GM23248 (cell line): ENCODE measurements at regions not wholly inside any gene's neighbourhood (a gene's known extent, or its start where the extent isn't known, plus 50 kb on each side); places are given as distances from the start of the nearest gene placed in this dataset.
A peak's percentile ranks its signal among the peaks of the same experiment; 100 is the strongest.

ENCODE experiments used
- DNase-seq: peaks from one replicate; pipeline ENCODE4 v3.0.0-alpha.2; 2015
- H2AFZ ChIP-seq: fragments of 200-600 bp; sonication (generic); 2 replicates; pipeline ENCODE4 v1.6.1; 2016; ENCODE audit warnings: antibody characterized with exemption
- H3F3A ChIP-seq: fragments of 200-600 bp; sonication (generic); 2 replicates; pipeline ENCODE4 v1.6.1; 2016; ENCODE audit warnings: mild to moderate bottlenecking, antibody characterized with exemption, mixed run types; ENCODE audit not compliant: insufficient read depth
- H3K27ac ChIP-seq: fragments of 200-600 bp; sonication (generic); 2 replicates; pipeline ENCODE4 v1.5.1; 2016; ENCODE audit warnings: mild to moderate bottlenecking
- H3K27me3 ChIP-seq: fragments of 200-600 bp; sonication (generic); replicated peaks from 2 replicates; pipeline ENCODE4 v1.6.1; 2016; ENCODE audit warnings: mild to moderate bottlenecking; ENCODE audit not compliant: insufficient read depth
- H3K36me3 ChIP-seq: fragments of 200-600 bp; sonication (generic); 2 replicates; pipeline ENCODE4 v1.6.1; 2016; ENCODE audit warnings: low read depth, mild to moderate bottlenecking
- H3K4me1 ChIP-seq: fragments of 200-600 bp; sonication (generic); 2 replicates; pipeline ENCODE4 v1.6.1; 2016; ENCODE audit warnings: mild to moderate bottlenecking; ENCODE audit not compliant: insufficient read depth
- H3K4me2 ChIP-seq: fragments of 200-600 bp; sonication (generic); one replicate; pipeline ENCODE4 v1.6.1; 2016; ENCODE audit warnings: mild to moderate bottlenecking; ENCODE audit not compliant: unreplicated experiment
- H3K4me3 ChIP-seq: fragments of 200-600 bp; sonication (generic); 2 replicates; pipeline ENCODE4 v1.5.1; 2016; ENCODE audit warnings: mild to moderate bottlenecking
- H3K79me2 ChIP-seq: fragments of 200-600 bp; sonication (generic); 2 replicates; pipeline ENCODE4 v1.6.1; 2016; ENCODE audit warnings: mild to moderate bottlenecking; ENCODE audit not compliant: insufficient read depth
- H3K9ac ChIP-seq: fragments of 200-600 bp; sonication (generic); 2 replicates; pipeline ENCODE4 v1.6.1; 2016; ENCODE audit warnings: mild to moderate bottlenecking
- H3K9me2 ChIP-seq: fragments of 200-600 bp; sonication (generic); 2 replicates; pipeline ENCODE4 v1.6.1; 2016; ENCODE audit warnings: mixed run types, mild to moderate bottlenecking, moderate library complexity; ENCODE audit not compliant: insufficient read depth
- H3K9me3 ChIP-seq: fragments of 200-600 bp; sonication (generic); one replicate; pipeline ENCODE4 v1.6.1; 2017; ENCODE audit warnings: low read depth
- H4K20me1 ChIP-seq: fragments of 200-600 bp; sonication (generic); 2 replicates; pipeline ENCODE4 v1.6.0; 2016; ENCODE audit not compliant: insufficient read depth
- EZH2 ChIP-seq: fragments of 200-600 bp; sonication (generic); IDR thresholded peaks from 2 replicates; pipeline ENCODE4 v1.6.1; 2018; ENCODE audit warnings: antibody characterized with exemption, mild to moderate bottlenecking; ENCODE audit not compliant: insufficient read depth, poor library complexity, severe bottlenecking
- EZH2phosphoT487 ChIP-seq: fragments of 200-600 bp; sonication (generic); IDR thresholded peaks from 2 replicates; pipeline ENCODE4 v1.6.1; 2018; ENCODE audit warnings: antibody characterized with exemption, moderate library complexity, mild to moderate bottlenecking, low read depth; ENCODE audit not compliant: insufficient read depth
- WGBS, 2 experiments: methylation state at CpG; one replicate each; pipeline ENCODE4 v1.1.6; 2015 to 2017; ENCODE audit warnings: low lambda C conversion rate in 2 of 2, low coverage in 1 of 2; ENCODE audit errors: missing lambda C conversion rate in 2 of 2; 5-methylcytosine and 5-hydroxymethylcytosine counted together
- in situ Hi-C: fragments of 300-500 bp; cut with MboI; formaldehyde crosslinking; loops from 2 replicates; pipeline ENCODE4 v1.15.0; 2020

- TF ChIP-seq EZH2phosphoT487 (no peak), EZH2 (no peak)
- H4K20me1 ChIP-seq: no peaks in the 10 kb centered on the region
- 77 to 79% methylated on average over 6 of the region's 6 CpGs for WGBS, 2 experiments
- no peaks in the 10 kb centered on the region for H3K9me3 ChIP-seq
- DNase-seq: no peak
- in situ Hi-C loops: no loop called here
- no peak overlapping the region for H2AFZ ChIP-seq
- no peaks in the 10 kb centered on the region for H3K9me2 ChIP-seq
- H3K4me1 ChIP-seq: peaks cover 14% of the 10 kb centered on the region; the same call in 1 of the 2 replicates
- H3K79me2 ChIP-seq: no peaks in the 10 kb centered on the region
- no peak overlapping the region for H3K4me2 ChIP-seq
- no peaks in the 10 kb centered on the region for H3K36me3 ChIP-seq
- H3F3A ChIP-seq: peaks cover 18% of the 10 kb centered on the region
- H3K27ac ChIP-seq: no peak overlapping the region
- no peak overlapping the region for H3K4me3 ChIP-seq
- H3K27me3 ChIP-seq: no peaks in the 10 kb centered on the region; the same call in none of the 2 replicates
- H3K9ac ChIP-seq: no peak overlapping the region
Measured at GRCh38 chr18:73990258-73990657, 157.4 kb downstream of the FBXO15 start.

GRCh38 chr18:73987247-73987980, 160.2 kb downstream of the FBXO15 start:
- no peaks in the 10 kb centered on the region for H3K36me3 ChIP-seq
- H3K4me3 ChIP-seq: no peak overlapping the region
- peaks cover 18% of the 10 kb centered on the region for H3F3A ChIP-seq
- H3K9me3 ChIP-seq: no peaks in the 10 kb centered on the region
- no peak overlapping the region for H2AFZ ChIP-seq
- in situ Hi-C loops: no loop called here
- H3K9ac ChIP-seq: no peak overlapping the region
- H3K4me1 ChIP-seq: peaks cover 14% of the 10 kb centered on the region; the same call in 1 of the 2 replicates
- no peak overlapping the region for H3K4me2 ChIP-seq
- TF ChIP-seq EZH2 (no peak), EZH2phosphoT487 (no peak)
- DNase-seq: peak; percentile 18
- H4K20me1 ChIP-seq: no peaks in the 10 kb centered on the region
- H3K79me2 ChIP-seq: no peaks in the 10 kb centered on the region
- H3K9me2 ChIP-seq: no peaks in the 10 kb centered on the region
- WGBS, 2 experiments: 94 to 96% methylated on average over 2 of the region's 2 CpGs
- H3K27me3 ChIP-seq: no peaks in the 10 kb centered on the region
- H3K27ac ChIP-seq: no peak overlapping the region

- H3K27ac ChIP-seq: no peak overlapping the region
- no peak overlapping the region for H3K4me2 ChIP-seq
- in situ Hi-C loops: no loop called here
- H4K20me1 ChIP-seq: no peaks in the 10 kb centered on the region
- H3K9me2 ChIP-seq: no peaks in the 10 kb centered on the region
- H3K36me3 ChIP-seq: no peaks in the 10 kb centered on the region
- peak; percentile 45 for DNase-seq
- no peak overlapping the region for H3K4me3 ChIP-seq
- no peaks in the 10 kb centered on the region for H3K9me3 ChIP-seq
- H3K4me1 ChIP-seq: peaks cover 14% of the 10 kb centered on the region; the same call in 1 of the 2 replicates
- no peak overlapping the region for H3K9ac ChIP-seq
- TF ChIP-seq EZH2phosphoT487: no peak
- TF ChIP-seq EZH2: no peak
- no peak overlapping the region for H2AFZ ChIP-seq
- no peaks in the 10 kb centered on the region for H3K27me3 ChIP-seq
- 1 to 4% methylated on average over 3 of the region's 3 CpGs for WGBS, 2 experiments
- H3F3A ChIP-seq: peaks cover 18% of the 10 kb centered on the region
- no peaks in the 10 kb centered on the region for H3K79me2 ChIP-seq
Measured at GRCh38 chr18:73986711-73987110, 160.9 kb downstream of the FBXO15 start.

- no peak overlapping the region for H2AFZ ChIP-seq
- no peaks in the 10 kb centered on the region for H3K79me2 ChIP-seq
Measured at GRCh38 chr18:73985855-73986625, 161.6 kb downstream of the FBXO15 start.

More at GRCh38 chr18:73985855-73986625, 161.6 kb downstream of the FBXO15 start:
- no peaks in the 10 kb centered on the region for H3K9me3 ChIP-seq
- H3K27me3 ChIP-seq: no peaks in the 10 kb centered on the region
- no peak for DNase-seq
- no peaks in the 10 kb centered on the region for H4K20me1 ChIP-seq
- WGBS, 2 experiments: 32 to 41% methylated on average over 2 of the region's 2 CpGs
- in situ Hi-C loops: no loop called here
- H3K27ac ChIP-seq: no peak overlapping the region
- H3K9ac ChIP-seq: no peak overlapping the region
- no peak overlapping the region for H3K4me3 ChIP-seq
- peaks cover 18% of the 10 kb centered on the region for H3F3A ChIP-seq
- no peak for TF ChIP-seq EZH2
- TF ChIP-seq EZH2phosphoT487: no peak
- H3K9me2 ChIP-seq: no peaks in the 10 kb centered on the region
- H3K4me1 ChIP-seq: peaks cover 14% of the 10 kb centered on the region; the same call in 1 of the 2 replicates
- H3K4me2 ChIP-seq: no peak overlapping the region
- H3K36me3 ChIP-seq: no peaks in the 10 kb centered on the region
